ENCODE measurements at regions not wholly inside any gene's neighbourhood (a gene's known extent, or its start where the extent isn't known, plus 50 kb on each side); places are given as distances from the start of the nearest gene placed in this dataset.

DNA sequence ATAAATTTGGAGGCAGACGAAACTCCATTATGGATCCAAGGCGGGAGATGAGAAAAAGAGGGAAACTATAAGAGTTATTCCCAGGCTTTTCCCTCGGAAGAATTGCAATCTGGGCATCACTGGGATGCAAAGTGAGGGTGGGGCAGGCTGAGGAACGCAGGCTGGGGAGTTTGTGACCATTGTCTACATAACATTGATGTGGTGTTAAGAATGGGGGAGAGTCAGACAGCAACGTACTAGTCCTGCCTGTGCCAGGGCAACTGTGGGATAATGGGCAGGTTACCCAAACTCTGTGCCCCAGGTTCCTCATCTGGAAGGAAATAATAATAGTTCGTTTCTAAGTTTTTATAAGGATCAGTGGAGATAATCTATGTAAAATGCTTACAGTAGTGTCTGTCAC, 84.4 kb upstream of the SIX2 start:
- no peak for DNase-seq
- 60 to 70% (median 67%) methylated on average over 6 of the region's 6 CpGs for WGBS, 4 donors

DNA sequence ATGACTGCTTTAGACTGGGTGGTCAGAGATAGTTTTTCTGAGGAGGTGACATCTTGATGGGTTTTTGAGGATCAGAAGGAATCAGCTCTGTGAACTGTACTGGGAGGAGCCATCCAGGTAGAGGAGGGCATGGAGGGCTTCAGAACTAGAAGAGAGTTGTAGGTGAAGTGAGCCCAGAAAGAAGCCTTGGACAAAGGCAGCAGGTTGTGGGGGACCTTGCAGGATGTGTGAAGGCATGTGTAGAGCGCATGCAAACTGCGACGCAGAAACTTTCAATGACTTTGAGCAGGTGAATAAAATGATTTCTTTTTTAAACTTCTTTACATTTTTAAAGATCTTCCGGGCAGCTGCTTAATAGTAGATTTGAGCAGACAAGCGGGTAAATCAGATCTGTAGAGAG, 83.9 kb upstream of the SIX2 start:
- ATAC-seq: no peak
- Histone ChIP-seq H3K4me3 (no peak overlapping the region), H3K9me3 (no peaks in the 10 kb centered on the region), H3K27ac (no peak overlapping the region), H3K36me3 (no peaks in the 10 kb centered on the region), H3K4me1 (no peaks in the 10 kb centered on the region), H3K27me3 (peaks cover 0 to 22% (median 0%) of the 10 kb centered on the region in 9 donors)
- WGBS, 4 donors: 94 to 96% (median 95%) methylated on average over 5 of the region's 5 CpGs
- DNase-seq: no peak
- no peak for TF ChIP-seq POLR2A (IDR thresholded peaks at IDR 0.05)
- no peak for TF ChIP-seq CTCF (IDR thresholded peaks at IDR 0.05)
- intact Hi-C loops (cut with DNase I): loop anchor here in 1 of 10 donors (10.0 kb wide), 1 partner anchor 48 kb away; no protein-coding TSS in a partner anchor

More for the DNA sequence above, 84.4 kb upstream of the SIX2 start:
- no peaks in the 10 kb centered on the region for H3K4me1 ChIP-seq
- H3K36me3 ChIP-seq: no peaks in the 10 kb centered on the region
- ATAC-seq: no peak
- H3K9me3 ChIP-seq: no peaks in the 10 kb centered on the region
- intact Hi-C loops (cut with DNase I): loop anchor here in 1 of 10 donors (10.0 kb wide), 1 partner anchor 49 kb away; no protein-coding TSS in a partner anchor
- peaks cover 0 to 22% (median 0%) of the 10 kb centered on the region in 9 donors for H3K27me3 ChIP-seq
- TF ChIP-seq CTCF (IDR thresholded peaks at IDR 0.05) (no peak), POLR2A (IDR thresholded peaks at IDR 0.05) (no peak)
- H3K4me3 ChIP-seq: no peak overlapping the region
- H3K27ac ChIP-seq: no peak overlapping the region

DNA sequence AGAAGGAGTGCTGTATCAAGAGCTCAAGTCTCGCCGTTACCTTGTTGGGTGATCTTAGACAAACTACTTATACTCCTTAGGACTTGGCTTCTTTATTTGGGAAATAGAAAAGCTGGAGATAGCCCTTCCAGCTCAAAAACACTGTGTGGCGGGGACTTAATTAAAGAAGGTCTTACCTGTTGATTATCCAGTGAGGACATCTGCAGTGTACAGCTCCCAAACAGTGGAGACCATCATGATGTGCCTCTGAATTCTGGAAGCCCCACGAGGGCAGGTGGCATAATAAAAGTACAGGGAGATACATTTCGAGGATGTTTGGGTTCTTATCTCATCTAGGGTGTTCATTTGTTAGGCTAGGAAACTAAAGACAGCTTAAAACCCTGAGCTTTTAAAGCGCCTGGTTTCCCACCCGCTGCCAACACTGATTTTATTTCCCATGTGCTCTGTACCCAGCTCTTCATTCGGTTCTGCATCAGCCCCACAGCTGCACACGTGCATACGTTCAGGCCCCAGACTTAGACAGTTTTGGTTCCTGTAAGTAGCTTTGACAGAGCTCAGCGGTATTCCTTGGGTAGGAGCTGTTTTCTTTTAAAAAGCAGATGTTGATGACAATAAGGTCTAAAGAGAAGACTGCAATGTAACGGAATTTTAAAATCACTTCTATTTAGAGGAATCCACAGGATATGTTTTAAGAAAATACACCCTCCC, 80.5 kb upstream of the SIX2 start:
- H3K36me3 ChIP-seq: no peaks in the 10 kb centered on the region
- H3K9me3 ChIP-seq: peaks cover 0 to 2% (median 0%) of the 10 kb centered on the region in 12 donors
- no peaks in the 10 kb centered on the region for H3K4me1 ChIP-seq
- TF ChIP-seq CTCF (IDR thresholded peaks at IDR 0.05) (no peak), POLR2A (IDR thresholded peaks at IDR 0.05) (no peak)
- H3K27me3 ChIP-seq: peaks cover 0 to 12% (median 0%) of the 10 kb centered on the region in 9 donors
- intact Hi-C loops (cut with DNase I): loop anchor here in 1 of 10 donors (10.0 kb wide), 1 partner anchor 45 kb away; no protein-coding TSS in a partner anchor
- 75 to 81% (median 78%) methylated on average over 12 of the region's 12 CpGs for WGBS, 4 donors
- no peak overlapping the region for H3K4me3 ChIP-seq
- no peak for ATAC-seq
- H3K27ac ChIP-seq: no peak overlapping the region
- DNase-seq: no peak

- no peak for ATAC-seq
- Histone ChIP-seq H3K27ac (no peak overlapping the region), H3K9me3 (peaks cover 0 to 2% (median 0%) of the 10 kb centered on the region in 12 donors), H3K4me3 (no peak overlapping the region), H3K27me3 (peaks cover 0 to 6% (median 0%) of the 10 kb centered on the region in 9 donors), H3K4me1 (no peaks in the 10 kb centered on the region), H3K36me3 (no peaks in the 10 kb centered on the region)
- intact Hi-C loops (cut with DNase I): no loop called here
- TF ChIP-seq POLR2A (IDR thresholded peaks at IDR 0.05) (no peak), CTCF (IDR thresholded peaks at IDR 0.05) (no peak)
- no peak for DNase-seq
- WGBS, 4 donors: 80 to 92% (median 85%) methylated on average over 4 of the region's 4 CpGs
Measured at GRCh38 chr2:45085487-45085886, 76.2 kb upstream of the SIX2 start.

Measured in heart left ventricle (tissue), 16 donors.